Ascending aorta (tissue), 2 donors: ENCODE measurements at regions not wholly inside any gene's neighbourhood (a gene's known extent, or its start where the extent isn't known, plus 50 kb on each side); places are given as distances from the start of the nearest gene placed in this dataset.

Source experiments
- DNase-seq, 2 donors: peaks; one replicate each; pipeline ENCODE4 v3.0.0-alpha.2; 2019; ENCODE audit warnings: low spot score in 2 of 2
- H3K27ac ChIP-seq, 2 donors: fragments of 200-600 bp; sonication (generic); one replicate each; pipeline ENCODE4 v1.5.1; 2016 to 2017; ENCODE audit warnings: mild to moderate bottlenecking in 1 of 2
- H3K27me3 ChIP-seq: fragments of 200-600 bp; sonication (generic); one replicate; pipeline ENCODE4 v1.5.1; 2017
- H3K36me3 ChIP-seq, 2 donors: fragments of 200-600 bp; sonication (generic); one replicate each; pipeline ENCODE4 v1.5.1; 2016
- H3K4me1 ChIP-seq, 2 donors: fragments of 200-600 bp; sonication (generic); one replicate each; pipeline ENCODE4 v1.5.1; 2016 to 2017; ENCODE audit warnings: mild to moderate bottlenecking in 1 of 2
- H3K4me3 ChIP-seq, 2 donors: fragments of 200-600 bp; sonication (generic); one replicate each; pipeline ENCODE4 v1.5.1; 2016 to 2017; ENCODE audit warnings: mild to moderate bottlenecking in 1 of 2
- H3K9me3 ChIP-seq, 2 donors: fragments of 200-600 bp; sonication (generic); one replicate each; pipeline ENCODE4 v1.5.1; 2016
- intact Hi-C: fragments of 100-400 bp; cut with DNase I; formaldehyde crosslinking; loops from one replicate; pipeline ENCODE4 v1.15.1; 2023
- TF ChIP-seq, protein P1 (sequence below), 3 experiments: fragments of 200-600 bp in 2 of 3; fragments of 450-650 bp in 1 of 3; sonication (generic) in 2 of 3; IDR thresholded peaks; one replicate each; pipeline ENCODE4 v1.5.1; 2016 to 2019; ENCODE audit warnings: antibody characterized with exemption in 3 of 3, mild to moderate bottlenecking in 1 of 3, moderate library complexity in 1 of 3

DNA sequence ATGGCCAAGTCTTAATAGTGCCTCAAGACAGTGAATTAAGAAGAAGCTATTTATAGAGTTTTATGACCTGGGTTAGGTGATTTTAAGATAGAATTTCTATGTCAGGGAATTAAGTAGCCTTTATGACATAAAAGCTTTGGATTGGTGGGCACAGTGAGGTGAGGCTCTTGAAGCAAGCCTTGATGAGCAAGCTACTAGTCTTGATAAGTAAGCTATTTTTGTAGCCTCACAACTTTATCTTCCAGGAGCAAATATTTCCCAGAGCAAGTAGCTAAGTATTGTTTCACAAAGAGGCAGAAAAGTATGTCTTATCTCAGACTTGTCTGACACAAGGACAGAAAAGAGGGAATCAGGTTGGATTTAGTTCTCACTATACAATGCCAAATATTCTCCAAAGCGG lies 491.7 kb upstream of the RASGRP1 start:
- Histone ChIP-seq H3K4me3 (no peak overlapping the region), H3K36me3 (no peaks in the 10 kb centered on the region), H3K9me3 (no peaks in the 10 kb centered on the region), H3K4me1 (no peaks in the 10 kb centered on the region), H3K27ac (no peak overlapping the region), H3K27me3 (no peaks in the 10 kb centered on the region)
- intact Hi-C loops, result no loop called here
- no peak for DNase-seq
- TF ChIP-seq, protein P1, sequence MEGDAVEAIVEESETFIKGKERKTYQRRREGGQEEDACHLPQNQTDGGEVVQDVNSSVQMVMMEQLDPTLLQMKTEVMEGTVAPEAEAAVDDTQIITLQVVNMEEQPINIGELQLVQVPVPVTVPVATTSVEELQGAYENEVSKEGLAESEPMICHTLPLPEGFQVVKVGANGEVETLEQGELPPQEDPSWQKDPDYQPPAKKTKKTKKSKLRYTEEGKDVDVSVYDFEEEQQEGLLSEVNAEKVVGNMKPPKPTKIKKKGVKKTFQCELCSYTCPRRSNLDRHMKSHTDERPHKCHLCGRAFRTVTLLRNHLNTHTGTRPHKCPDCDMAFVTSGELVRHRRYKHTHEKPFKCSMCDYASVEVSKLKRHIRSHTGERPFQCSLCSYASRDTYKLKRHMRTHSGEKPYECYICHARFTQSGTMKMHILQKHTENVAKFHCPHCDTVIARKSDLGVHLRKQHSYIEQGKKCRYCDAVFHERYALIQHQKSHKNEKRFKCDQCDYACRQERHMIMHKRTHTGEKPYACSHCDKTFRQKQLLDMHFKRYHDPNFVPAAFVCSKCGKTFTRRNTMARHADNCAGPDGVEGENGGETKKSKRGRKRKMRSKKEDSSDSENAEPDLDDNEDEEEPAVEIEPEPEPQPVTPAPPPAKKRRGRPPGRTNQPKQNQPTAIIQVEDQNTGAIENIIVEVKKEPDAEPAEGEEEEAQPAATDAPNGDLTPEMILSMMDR (IDR thresholded peaks at IDR 0.05), result no peak

DNA sequence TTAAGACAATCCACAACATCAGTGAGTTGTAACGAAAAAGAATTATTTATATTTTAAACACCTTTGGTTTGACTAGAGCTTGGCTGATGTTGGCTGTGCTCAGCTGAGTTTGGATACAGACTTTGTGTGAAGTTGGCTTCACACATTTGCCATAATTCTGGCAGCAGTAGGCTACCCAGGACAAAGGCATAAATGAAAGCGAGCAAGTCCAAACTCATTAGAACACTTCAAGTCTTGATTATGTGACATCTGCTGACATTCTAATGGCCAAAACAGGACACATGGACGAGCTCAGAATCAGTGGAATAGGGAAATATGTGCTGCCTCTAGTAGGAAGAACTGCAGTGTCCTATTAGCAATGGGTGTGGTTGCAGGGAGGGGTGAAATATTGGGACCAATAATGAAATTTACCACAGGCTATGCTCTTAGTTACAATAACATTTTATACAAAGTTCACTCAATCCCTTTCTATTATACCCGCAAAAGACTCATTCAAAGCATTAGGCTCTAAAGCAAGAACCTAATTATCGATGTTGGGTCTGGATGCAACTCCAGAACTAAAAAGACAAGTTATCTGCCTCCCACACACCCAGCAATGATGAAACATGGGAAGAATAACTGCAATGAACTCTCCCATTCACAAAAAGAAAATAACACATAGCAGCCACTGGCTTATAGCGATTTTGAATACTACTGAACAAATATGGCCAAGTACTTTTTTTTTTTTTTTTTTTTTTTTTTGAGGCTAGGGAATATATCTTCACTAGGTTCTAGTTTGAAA lies 493.9 kb upstream of the RASGRP1 start:
- Histone ChIP-seq H3K27ac (no peak overlapping the region), H3K36me3 (no peaks in the 10 kb centered on the region), H3K4me1 (no peaks in the 10 kb centered on the region), H3K4me3 (no peak overlapping the region), H3K9me3 (no peaks in the 10 kb centered on the region), H3K27me3 (no peaks in the 10 kb centered on the region)
- intact Hi-C loops, result no loop called here
- DNase-seq, result no peak
- TF ChIP-seq, protein P1 (IDR thresholded peaks at IDR 0.05), result no peak

DNA sequence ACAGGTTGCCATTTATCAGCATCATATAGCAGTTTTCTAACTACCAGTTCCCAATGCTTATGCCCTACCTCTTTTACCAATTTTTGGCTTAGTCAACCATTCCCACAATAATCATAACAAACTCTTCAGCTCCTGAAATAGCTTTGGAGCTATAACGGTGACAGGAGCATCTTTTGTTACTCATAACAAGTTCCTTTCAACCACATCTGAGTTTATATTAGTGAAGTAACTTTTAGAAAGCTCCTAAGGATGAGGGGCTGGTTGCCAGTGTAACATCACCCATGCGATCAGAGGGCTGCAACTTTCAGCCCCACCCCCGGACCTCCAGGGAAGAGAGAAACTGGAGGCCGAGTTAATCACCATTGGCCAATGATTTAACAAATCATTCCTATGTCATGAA lies 495.3 kb upstream of the RASGRP1 start:
- Histone ChIP-seq H3K9me3 (no peaks in the 10 kb centered on the region), H3K4me3 (no peak overlapping the region), H3K36me3 (no peaks in the 10 kb centered on the region), H3K27ac (no peak overlapping the region), H3K4me1 (no peaks in the 10 kb centered on the region), H3K27me3 (no peaks in the 10 kb centered on the region)
- TF ChIP-seq, protein P1 (IDR thresholded peaks at IDR 0.05), result no peak
- intact Hi-C loops, result no loop called here
- no peak for DNase-seq

DNA sequence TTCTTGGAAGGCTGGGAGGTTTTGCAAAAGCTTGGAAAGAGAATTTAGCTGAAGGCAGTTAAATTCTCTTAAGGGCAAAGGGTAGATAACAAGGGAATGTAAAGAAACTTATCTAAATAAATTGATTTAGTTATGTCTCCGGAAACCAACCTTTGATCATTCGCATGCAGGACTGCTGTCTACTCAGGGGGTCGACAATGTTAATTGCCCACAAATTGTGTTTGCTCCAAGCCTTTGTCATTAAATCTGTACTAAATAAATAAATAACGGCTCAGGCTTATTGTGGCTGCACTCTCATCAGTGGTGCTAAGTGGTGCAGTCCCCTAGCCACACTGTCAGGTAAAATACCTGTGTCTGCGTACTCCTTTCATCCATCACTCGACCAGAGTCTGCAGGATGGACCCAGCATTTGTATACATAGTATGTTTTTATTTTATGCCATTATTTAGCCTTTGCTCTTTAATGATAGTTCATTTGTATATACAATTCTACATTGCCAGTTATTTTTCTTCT lies 497.4 kb upstream of the RASGRP1 start:
- H3K9me3 ChIP-seq, result no peaks in the 10 kb centered on the region
- DNase-seq, result no peak
- H3K36me3 ChIP-seq, result no peaks in the 10 kb centered on the region
- H3K4me3 ChIP-seq, result no peak overlapping the region
- intact Hi-C loops, result no loop called here
- H3K4me1 ChIP-seq, result no peaks in the 10 kb centered on the region
- H3K27ac ChIP-seq, result no peak overlapping the region
- TF ChIP-seq, protein P1 (IDR thresholded peaks at IDR 0.05), result no peak
- H3K27me3 ChIP-seq, result no peaks in the 10 kb centered on the region

DNA sequence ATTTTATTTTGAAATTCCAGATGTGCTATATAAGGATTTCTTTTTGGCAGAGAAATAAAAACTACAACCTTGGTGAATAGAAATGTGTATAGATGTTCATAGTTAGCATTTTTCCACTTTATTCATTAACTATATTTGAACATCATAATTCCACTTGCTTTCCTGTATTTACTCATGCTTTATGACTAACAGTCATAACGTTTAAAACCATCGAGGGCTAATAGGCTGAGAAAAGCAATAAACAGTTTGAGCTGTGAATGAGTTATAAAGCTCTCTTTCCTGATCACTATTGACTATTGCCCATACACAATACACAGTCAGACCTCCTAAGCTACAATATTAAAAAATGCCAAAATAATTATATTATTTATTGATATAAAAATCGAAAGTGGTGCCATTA lies 502.1 kb upstream of the RASGRP1 start:
- H3K27me3 ChIP-seq, result no peaks in the 10 kb centered on the region
- H3K9me3 ChIP-seq, result no peaks in the 10 kb centered on the region
- H3K4me3 ChIP-seq, result no peak overlapping the region
- H3K27ac ChIP-seq, result no peak overlapping the region
- TF ChIP-seq, protein P1 (IDR thresholded peaks at IDR 0.05), result no peak
- no peak for DNase-seq
- no peaks in the 10 kb centered on the region for H3K36me3 ChIP-seq
- intact Hi-C loops, result no loop called here
- no peaks in the 10 kb centered on the region for H3K4me1 ChIP-seq
